Fibroblast of lung (primary cell): ENCODE measurements at regions not wholly inside any gene's neighbourhood (a gene's known extent, or its start where the extent isn't known, plus 50 kb on each side); places are given as distances from the start of the nearest gene placed in this dataset.

Experiments used
- DNase-seq, 2 donors: peaks; one replicate each; pipeline versions ENCODE4 v3.0.0 to v3.0.0-alpha.2; 2010; ENCODE audit warnings: low read depth in 2 of 2
- H2AFZ ChIP-seq: 2 replicates; pipeline ENCODE4 v1.5.1; 2012; ENCODE audit warnings: low read length, control low read depth, inconsistent platforms
- H3K27ac ChIP-seq: 2 replicates; pipeline ENCODE4 v1.5.1; 2011; ENCODE audit warnings: low read length, control low read depth; ENCODE audit not compliant: insufficient read depth
- H3K27me3 ChIP-seq: 2 replicates; pipeline ENCODE4 v1.5.1; 2011; ENCODE audit warnings: mild to moderate bottlenecking, low read length; ENCODE audit not compliant: control insufficient read depth, insufficient read depth
- H3K36me3 ChIP-seq: 2 replicates; pipeline ENCODE4 v1.5.1; 2011; ENCODE audit warnings: low read length; ENCODE audit not compliant: control insufficient read depth, insufficient read depth
- H3K4me1 ChIP-seq: 2 replicates; pipeline ENCODE4 v1.5.1; 2011; ENCODE audit warnings: low read length; ENCODE audit not compliant: control insufficient read depth, insufficient read depth; ENCODE audit errors: extremely low read depth
- H3K4me2 ChIP-seq: 2 replicates; pipeline ENCODE4 v1.5.1; 2011; ENCODE audit warnings: low read length, control low read depth; ENCODE audit not compliant: insufficient read depth; ENCODE audit errors: extremely low read depth
- H3K4me3 ChIP-seq, 4 experiments: fragments of 200-600 bp in 1 of 4; sonication (generic) in 1 of 4; replicated peaks in 1 of 4; 2 replicates each; pipeline ENCODE4 v1.5.1; 2011 to 2016; ENCODE audit warnings: low read length in 4 of 4, low read depth in 3 of 4, mild to moderate bottlenecking in 3 of 4, control low read depth in 2 of 4, inconsistent platforms in 1 of 4, mixed read lengths in 1 of 4; ENCODE audit not compliant: insufficient read depth in 1 of 4; ENCODE audit errors: control extremely low read depth in 1 of 4
- H3K79me2 ChIP-seq: 2 replicates; pipeline ENCODE4 v1.5.1; 2012; ENCODE audit warnings: mild to moderate bottlenecking, low read length, inconsistent platforms; ENCODE audit not compliant: control insufficient read depth, insufficient read depth
- H3K9ac ChIP-seq: 2 replicates; pipeline ENCODE4 v1.5.1; 2011; ENCODE audit warnings: mild to moderate bottlenecking, low read length, control low read depth; ENCODE audit not compliant: insufficient read depth
- H3K9me3 ChIP-seq: 2 replicates; pipeline ENCODE4 v1.5.1; 2012; ENCODE audit warnings: low read depth, low read length; ENCODE audit not compliant: control insufficient read depth, insufficient read depth
- H4K20me1 ChIP-seq: 2 replicates; pipeline ENCODE4 v1.5.1; 2011; ENCODE audit warnings: low read length; ENCODE audit not compliant: control insufficient read depth, insufficient read depth; ENCODE audit errors: extremely low read depth
- EZH2 ChIP-seq: IDR thresholded peaks from 2 replicates; pipeline ENCODE4 v1.5.1; 2012; ENCODE audit warnings: low read length, control low read depth, mild to moderate bottlenecking; ENCODE audit errors: missing control alignments
- TF ChIP-seq, protein P1 (sequence below), 2 donors: IDR thresholded peaks in 1 of 2; conservative IDR thresholded peaks in 1 of 2; 1 replicate in 1 of 2; 2 replicates in 1 of 2; pipeline ENCODE4 v1.5.1; 2011 to 2012; ENCODE audit warnings: low read length in 2 of 2, control low read depth in 1 of 2, inconsistent platforms in 1 of 2, low read depth in 1 of 2, mild to moderate bottlenecking in 1 of 2

DNA sequence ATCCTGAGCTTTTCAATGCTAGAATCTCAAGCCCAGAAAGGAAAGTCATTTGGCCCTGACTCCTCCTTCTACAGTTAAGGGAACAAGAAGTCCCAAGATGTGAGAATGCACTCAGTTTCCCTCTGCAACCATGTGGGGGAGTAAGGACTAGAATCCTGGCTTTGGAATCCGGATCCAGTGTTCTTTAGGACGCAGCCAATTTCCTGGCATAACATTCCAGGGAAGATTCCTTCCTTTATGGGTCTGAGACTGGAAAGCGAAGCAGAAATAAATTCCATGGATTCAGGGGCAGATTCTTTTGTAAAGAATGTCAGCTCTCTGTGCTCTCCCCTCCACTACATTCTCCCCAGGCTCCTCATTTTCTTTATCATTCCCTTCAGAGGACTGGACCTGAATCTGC, 151.8 kb upstream of the SOX14 start:
- Histone ChIP-seq H3K4me3 (no peak overlapping the region), H3K79me2 (no peaks in the 10 kb centered on the region), H3K27me3 (no peaks in the 10 kb centered on the region), H3K9ac (no peak overlapping the region), H3K9me3 (no peaks in the 10 kb centered on the region), H3K4me2 (no peak overlapping the region), H2AFZ (no peak overlapping the region), H3K36me3 (no peaks in the 10 kb centered on the region), H3K4me1 (no peaks in the 10 kb centered on the region), H4K20me1 (no peaks in the 10 kb centered on the region), H3K27ac (no peak overlapping the region)
- DNase-seq = no peak
- TF ChIP-seq EZH2 = no peak
- TF ChIP-seq, protein P1, sequence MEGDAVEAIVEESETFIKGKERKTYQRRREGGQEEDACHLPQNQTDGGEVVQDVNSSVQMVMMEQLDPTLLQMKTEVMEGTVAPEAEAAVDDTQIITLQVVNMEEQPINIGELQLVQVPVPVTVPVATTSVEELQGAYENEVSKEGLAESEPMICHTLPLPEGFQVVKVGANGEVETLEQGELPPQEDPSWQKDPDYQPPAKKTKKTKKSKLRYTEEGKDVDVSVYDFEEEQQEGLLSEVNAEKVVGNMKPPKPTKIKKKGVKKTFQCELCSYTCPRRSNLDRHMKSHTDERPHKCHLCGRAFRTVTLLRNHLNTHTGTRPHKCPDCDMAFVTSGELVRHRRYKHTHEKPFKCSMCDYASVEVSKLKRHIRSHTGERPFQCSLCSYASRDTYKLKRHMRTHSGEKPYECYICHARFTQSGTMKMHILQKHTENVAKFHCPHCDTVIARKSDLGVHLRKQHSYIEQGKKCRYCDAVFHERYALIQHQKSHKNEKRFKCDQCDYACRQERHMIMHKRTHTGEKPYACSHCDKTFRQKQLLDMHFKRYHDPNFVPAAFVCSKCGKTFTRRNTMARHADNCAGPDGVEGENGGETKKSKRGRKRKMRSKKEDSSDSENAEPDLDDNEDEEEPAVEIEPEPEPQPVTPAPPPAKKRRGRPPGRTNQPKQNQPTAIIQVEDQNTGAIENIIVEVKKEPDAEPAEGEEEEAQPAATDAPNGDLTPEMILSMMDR (conservative IDR thresholded peaks at IDR 0.05 in 1 of 2, IDR thresholded peaks at IDR 0.05 in 1 of 2; ENCODE audit: low read depth in 1 of 2, low read length in 2 of 2) = no peak

DNA sequence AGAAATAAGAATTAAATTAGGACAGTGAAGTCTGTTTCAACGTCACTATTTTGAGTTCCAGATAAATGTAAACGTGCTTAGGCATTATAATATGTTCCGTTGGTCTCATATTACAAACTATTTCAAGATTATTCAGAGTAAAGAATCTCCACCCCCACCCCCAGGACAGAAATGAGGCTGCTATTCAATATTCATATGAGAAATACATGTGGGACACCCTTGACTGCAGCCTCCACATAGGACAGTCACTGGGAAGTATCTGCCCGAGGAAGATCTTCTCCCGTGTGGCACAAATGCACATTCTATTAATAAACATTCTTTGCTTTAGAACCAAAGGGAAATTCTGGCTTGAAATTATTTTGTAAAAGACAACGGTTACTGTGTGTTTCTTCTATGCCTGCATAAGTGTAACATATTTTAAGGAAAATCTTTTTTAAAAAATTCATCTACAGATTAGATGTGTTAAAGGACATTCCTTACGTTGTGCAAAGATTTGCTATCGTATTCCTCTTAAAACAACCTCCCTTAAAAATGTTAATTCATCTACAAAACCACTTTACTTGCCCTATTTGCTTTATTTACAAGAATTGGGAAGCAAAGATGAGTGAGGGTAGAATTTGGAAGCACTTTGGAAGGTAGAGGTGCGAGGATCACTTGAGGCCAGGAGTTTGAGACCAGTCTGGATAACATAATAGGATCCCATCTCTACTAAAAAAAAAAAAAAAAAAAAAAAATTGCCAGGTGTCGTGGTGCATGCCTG, 148.3 kb upstream of the SOX14 start:
- DNase-seq = no peak
- no peaks in the 10 kb centered on the region for H3K79me2 ChIP-seq
- no peak overlapping the region for H3K9ac ChIP-seq
- no peak for TF ChIP-seq EZH2
- TF ChIP-seq, protein P1 (conservative IDR thresholded peaks at IDR 0.05 in 1 of 2, IDR thresholded peaks at IDR 0.05 in 1 of 2; ENCODE audit: low read depth in 1 of 2, low read length in 2 of 2) = no peak
- H2AFZ ChIP-seq = no peak overlapping the region
- no peaks in the 10 kb centered on the region for H4K20me1 ChIP-seq
- no peak overlapping the region for H3K4me3 ChIP-seq
- H3K4me2 ChIP-seq = no peak overlapping the region
- H3K36me3 ChIP-seq = no peaks in the 10 kb centered on the region
- H3K27me3 ChIP-seq = no peaks in the 10 kb centered on the region
- H3K9me3 ChIP-seq = no peaks in the 10 kb centered on the region
- no peaks in the 10 kb centered on the region for H3K4me1 ChIP-seq
- H3K27ac ChIP-seq = no peak overlapping the region

DNA sequence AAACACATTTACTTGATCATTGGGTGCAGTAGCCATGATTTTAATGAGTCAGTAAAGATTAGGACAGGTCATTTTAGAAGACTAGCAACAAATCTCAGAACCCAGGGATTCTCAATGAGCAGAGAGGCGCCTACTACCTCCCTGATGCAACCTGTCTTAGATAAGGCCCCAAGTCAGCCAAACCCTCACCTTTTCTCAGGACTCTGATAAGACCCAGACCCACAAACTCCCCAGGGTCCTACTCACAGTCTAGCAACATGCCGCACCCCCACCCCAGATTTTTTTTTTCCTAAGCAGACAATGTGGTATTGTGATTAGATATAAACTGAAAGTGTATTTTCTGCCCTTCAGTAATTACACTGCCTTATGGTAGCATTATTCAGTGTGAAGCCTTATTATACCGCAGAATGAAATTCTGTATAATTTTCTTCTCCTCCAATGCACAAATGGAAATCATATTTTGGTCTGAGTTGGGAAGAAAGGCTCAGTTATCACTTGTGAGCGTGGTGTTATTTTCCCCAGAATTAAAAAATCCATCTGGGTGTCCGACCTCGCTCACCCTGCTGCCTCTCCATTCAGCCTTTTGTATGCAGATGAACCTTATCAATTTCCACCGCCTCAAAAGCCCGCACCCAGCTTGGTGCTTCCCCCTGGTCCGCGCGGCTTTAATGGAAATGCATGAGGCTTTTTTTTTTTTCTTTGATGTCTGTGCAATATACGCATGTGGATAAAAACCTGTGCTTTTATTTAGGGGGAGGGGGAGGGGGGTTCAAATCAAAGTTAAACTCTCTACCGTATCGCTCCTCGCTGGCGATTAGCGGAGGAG, 122.0 kb upstream of the SOX14 start:
- no peaks in the 10 kb centered on the region for H3K36me3 ChIP-seq
- no peaks in the 10 kb centered on the region for H4K20me1 ChIP-seq
- H3K27me3 ChIP-seq = no peaks in the 10 kb centered on the region
- no peak overlapping the region for H3K9ac ChIP-seq
- no peak overlapping the region for H3K27ac ChIP-seq
- H3K9me3 ChIP-seq = no peaks in the 10 kb centered on the region
- no peak overlapping the region for H3K4me2 ChIP-seq
- no peak overlapping the region for H2AFZ ChIP-seq
- no peaks in the 10 kb centered on the region for H3K4me1 ChIP-seq
- no peak for DNase-seq
- TF ChIP-seq, protein P1 (conservative IDR thresholded peaks at IDR 0.05 in 1 of 2, IDR thresholded peaks at IDR 0.05 in 1 of 2; ENCODE audit: low read depth in 1 of 2, low read length in 2 of 2) = no peak
- TF ChIP-seq EZH2 = no peak
- no peaks in the 10 kb centered on the region for H3K79me2 ChIP-seq
- H3K4me3 ChIP-seq = no peak overlapping the region
